ENCODE measurements at regions not wholly inside any gene's neighbourhood (a gene's known extent, or its start where the extent isn't known, plus 50 kb on each side); places are given as distances from the start of the nearest gene placed in this dataset.
"Not testable (repeated sequence)": the region's sequence is repeated elsewhere in the genome, so short reads cannot be mapped to it uniquely, and the experiment has no call there.

GRCh38 chr4:153936121-153936520 is 147.2 kb upstream of the SFRP2 start:
- DNase-seq (ENCODE audit: low spot score): no peak

- DNase-seq (ENCODE audit: low spot score): no peak
Measured at GRCh38 chr4:153934688-153935017, 145.8 kb upstream of the SFRP2 start.

GRCh38 chr4:153933915-153934687 is 145.2 kb upstream of the SFRP2 start:
- DNase-seq (ENCODE audit: low spot score): no peak

GRCh38 chr4:153931804-153932203 is 142.9 kb upstream of the SFRP2 start:
- no peak for DNase-seq (ENCODE audit: low spot score)

- no peak for DNase-seq (ENCODE audit: low spot score)
Measured at GRCh38 chr4:153929675-153930074, 140.8 kb upstream of the SFRP2 start.

- DNase-seq (ENCODE audit: low spot score): no peak
Measured at GRCh38 chr4:153927451-153927850, 138.6 kb upstream of the SFRP2 start.

- DNase-seq (ENCODE audit: low spot score): no peak
Measured at GRCh38 chr4:153922148-153922547, 133.3 kb upstream of the SFRP2 start.

- DNase-seq (ENCODE audit: low spot score): no peak
Measured at GRCh38 chr4:153919667-153920066, 130.8 kb upstream of the SFRP2 start.

GRCh38 chr4:153916273-153916755 is 127.4 kb upstream of the SFRP2 start:
- DNase-seq (ENCODE audit: low spot score): no peak

GRCh38 chr4:153912301-153912700 is 123.4 kb upstream of the SFRP2 start:
- no peak for DNase-seq (ENCODE audit: low spot score)

GRCh38 chr4:153909672-153910071 is 120.8 kb upstream of the SFRP2 start:
- no peak for DNase-seq (ENCODE audit: low spot score)

- no peak for DNase-seq (ENCODE audit: low spot score)
Measured at GRCh38 chr4:153906231-153906630, 117.3 kb upstream of the SFRP2 start.

- no peak for DNase-seq (ENCODE audit: low spot score)
Measured at GRCh38 chr4:153905231-153905630, 116.3 kb upstream of the SFRP2 start.

GRCh38 chr4:153904011-153904410 is 115.1 kb upstream of the SFRP2 start:
- DNase-seq (ENCODE audit: low spot score): no peak

GRCh38 chr4:153901220-153901619 is 112.3 kb upstream of the SFRP2 start:
- DNase-seq (ENCODE audit: low spot score): no peak

GRCh38 chr4:153900426-153900825 is 111.5 kb upstream of the SFRP2 start:
- DNase-seq (ENCODE audit: low spot score): no peak

GRCh38 chr4:153890761-153891160 is 101.9 kb upstream of the SFRP2 start:
- DNase-seq (ENCODE audit: low spot score): no peak

- DNase-seq (ENCODE audit: low spot score): no peak
Measured at GRCh38 chr4:153887217-153887616, 98.3 kb upstream of the SFRP2 start.

- DNase-seq (ENCODE audit: low spot score): no peak
Measured at GRCh38 chr4:153884325-153884724, 95.4 kb upstream of the SFRP2 start.

GRCh38 chr4:153880983-153881382 is 92.1 kb upstream of the SFRP2 start:
- no peak for DNase-seq (ENCODE audit: low spot score)

GRCh38 chr4:153877898-153878297 is 89.0 kb upstream of the SFRP2 start:
- DNase-seq (ENCODE audit: low spot score): no peak

- no peak for DNase-seq (ENCODE audit: low spot score)
Measured at GRCh38 chr4:153873741-153874140, 84.9 kb upstream of the SFRP2 start.

GRCh38 chr4:153866766-153867165 is 77.9 kb upstream of the SFRP2 start:
- not testable (repeated sequence) for DNase-seq (ENCODE audit: low spot score)

GRCh38 chr4:153852501-153852900 is 63.6 kb upstream of the SFRP2 start:
- no peak for DNase-seq (ENCODE audit: low spot score)

All from CD4-positive, alpha-beta T cell treated with Interleukin-6 at 100 ng/mL for 8 hours (primary cell).